Stimulated activated CD4-positive, alpha-beta T cell treated with anti-CD3 and anti-CD28 coated beads, Interleukin-15, amount 100 ng/mL, for 24 hours (primary cell): ENCODE measurements at regions not wholly inside any gene's neighbourhood (a gene's known extent, or its start where the extent isn't known, plus 50 kb on each side); places are given as distances from the start of the nearest gene placed in this dataset.
"Not testable (repeated sequence)": the region's sequence is repeated elsewhere in the genome, so short reads cannot be mapped to it uniquely, and the experiment has no call there.

ENCODE experiments used
- DNase-seq: peaks from one replicate; pipeline ENCODE4 v3.0.0-alpha.2; 2020

GRCh38 chr2:205864491-205864890, 182.2 kb downstream of the NRP2 start:
- no peak for DNase-seq

- DNase-seq, result not testable (repeated sequence)
These were observed 180.5 kb downstream of the NRP2 start for GRCh38 chr2:205862761-205863160.

GRCh38 chr2:205860885-205861284, 178.6 kb downstream of the NRP2 start:
- DNase-seq, result no peak

- DNase-seq, result no peak
These were observed 177.9 kb downstream of the NRP2 start for GRCh38 chr2:205860181-205860580.

- DNase-seq, result no peak
These were observed 176.7 kb downstream of the NRP2 start for GRCh38 chr2:205858881-205859441.

GRCh38 chr2:205858275-205858674, 176.0 kb downstream of the NRP2 start:
- no peak for DNase-seq

GRCh38 chr2:205857520-205858237, 175.4 kb downstream of the NRP2 start:
- DNase-seq, result no peak

GRCh38 chr2:205852457-205852856, 170.2 kb downstream of the NRP2 start:
- DNase-seq, result no peak

- DNase-seq, result no peak
These were observed 168.3 kb downstream of the NRP2 start for GRCh38 chr2:205850611-205851010.

GRCh38 chr2:205850132-205850531, 167.8 kb downstream of the NRP2 start:
- DNase-seq, result no peak

GRCh38 chr2:205849136-205849535, 166.8 kb downstream of the NRP2 start:
- no peak for DNase-seq

GRCh38 chr2:205848601-205849000, 166.3 kb downstream of the NRP2 start:
- DNase-seq, result no peak
